GM12891 (cell line): ENCODE measurements at regions not wholly inside any gene's neighbourhood (a gene's known extent, or its start where the extent isn't known, plus 50 kb on each side); places are given as distances from the start of the nearest gene placed in this dataset.

Source experiments
- POLR2A ChIP-seq: IDR thresholded peaks from 2 replicates; pipeline ENCODE4 v1.6.1; 2011; ENCODE audit warnings: low read depth, low read length, control low read depth
- POLR2AphosphoS5 ChIP-seq: IDR thresholded peaks from 2 replicates; pipeline ENCODE4 v1.6.1; 2011; ENCODE audit warnings: low read depth, low read length, control low read depth
- POU2F2 ChIP-seq: IDR thresholded peaks from 2 replicates; pipeline ENCODE4 v1.6.1; 2011; ENCODE audit warnings: low read depth, mild to moderate bottlenecking, control low read depth, low read length, moderate library complexity
- SPI1 ChIP-seq: IDR thresholded peaks from 2 replicates; pipeline ENCODE4 v1.6.1; 2011; ENCODE audit warnings: low read depth, low read length, control low read depth
- TAF1 ChIP-seq: IDR thresholded peaks from 2 replicates; pipeline ENCODE4 v1.6.1; 2011; ENCODE audit warnings: low read depth, low read length, control low read depth

- no peak for TF ChIP-seq POLR2AphosphoS5
- no peak for TF ChIP-seq POLR2A
- no peak for TF ChIP-seq SPI1
- TF ChIP-seq TAF1: no peak
- TF ChIP-seq POU2F2: no peak
Measured at GRCh38 chr9:73615557-73615956, 463.9 kb downstream of the ANXA1 start.
